ENCODE measurements at regions not wholly inside any gene's neighbourhood (a gene's known extent, or its start where the extent isn't known, plus 50 kb on each side); places are given as distances from the start of the nearest gene placed in this dataset.

DNA sequence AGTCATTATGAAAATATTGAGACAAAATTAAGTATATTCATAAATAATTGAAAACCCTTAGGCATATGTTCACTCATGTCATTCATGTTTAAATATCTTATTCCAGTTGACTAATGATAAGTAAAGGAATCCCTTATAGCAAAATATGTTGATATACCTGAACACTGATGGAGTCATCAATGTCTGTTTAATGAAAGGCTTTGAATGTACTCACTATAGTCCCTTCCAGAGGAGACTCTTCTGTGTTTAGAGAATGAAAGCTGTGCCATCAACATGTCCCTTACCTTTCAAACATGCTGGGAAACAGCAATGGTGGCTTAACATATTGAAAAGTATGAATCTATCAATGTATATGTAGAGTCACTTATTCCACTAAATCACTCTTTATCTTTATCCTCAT is 242.9 kb downstream of the KCNJ3 start:
- DNase-seq: no peak
- H3K9me3 ChIP-seq (ENCODE audit: control extremely low read depth in 1 of 5, control insufficient read depth in 4 of 5, insufficient read depth in 2 of 5, low read depth in 1 of 5, low read length in 4 of 5): no peaks in the 10 kb centered on the region
- no peak overlapping the region for H3K27ac ChIP-seq (ENCODE audit: insufficient read depth in 1 of 2, low read depth in 1 of 2, low read length in 2 of 2, poor library complexity in 1 of 2, severe bottlenecking in 2 of 2)
- ChIA-PET POLR2A (no interaction called here), CTCF (no interaction called here)
- H3K36me3 ChIP-seq (ENCODE audit: control insufficient read depth in 4 of 4, insufficient read depth in 4 of 4, low read length in 3 of 4): no peaks in the 10 kb centered on the region
- no peaks in the 10 kb centered on the region for H3K4me1 ChIP-seq (ENCODE audit: control extremely low read depth in 1 of 4, control insufficient read depth in 4 of 4, insufficient read depth in 4 of 4, low read length in 3 of 4)
- H3K4me3 ChIP-seq (ENCODE audit: control insufficient read depth in 1 of 7, extremely low read depth in 1 of 7, insufficient read depth in 4 of 7, low read depth in 2 of 7, low read length in 6 of 7): no peak overlapping the region
- no peaks in the 10 kb centered on the region for H3K27me3 ChIP-seq (replicated peaks in 2 of 5; ENCODE audit: control insufficient read depth in 4 of 5, insufficient read depth in 5 of 5, low read length in 4 of 5)

GRCh38 chr2:154934213-154934612 is 235.7 kb downstream of the KCNJ3 start:
- no CpG with 5 or more reads among the region's 1 CpG for WGBS (ENCODE audit: insufficient coverage)
- Histone ChIP-seq H3K4me1 (ENCODE audit: control extremely low read depth in 1 of 4, control insufficient read depth in 4 of 4, insufficient read depth in 4 of 4, low read length in 3 of 4) (no peaks in the 10 kb centered on the region), H3K27ac (ENCODE audit: insufficient read depth in 1 of 2, low read depth in 1 of 2, low read length in 2 of 2, poor library complexity in 1 of 2, severe bottlenecking in 2 of 2) (no peak overlapping the region), H3K4me3 (ENCODE audit: control insufficient read depth in 1 of 7, extremely low read depth in 1 of 7, insufficient read depth in 4 of 7, low read depth in 2 of 7, low read length in 6 of 7) (no peak overlapping the region), H3K9me3 (ENCODE audit: control extremely low read depth in 1 of 5, control insufficient read depth in 4 of 5, insufficient read depth in 2 of 5, low read depth in 1 of 5, low read length in 4 of 5) (peaks cover 0 to 28% (median 0%) of the 10 kb centered on the region in 5 experiments), H3K27me3 (replicated peaks in 2 of 5; ENCODE audit: control insufficient read depth in 4 of 5, insufficient read depth in 5 of 5, low read length in 4 of 5) (no peaks in the 10 kb centered on the region), H3K36me3 (ENCODE audit: control insufficient read depth in 4 of 4, insufficient read depth in 4 of 4, low read length in 3 of 4) (no peaks in the 10 kb centered on the region)
- POLR2A ChIA-PET: no interaction called here
- DNase-seq: peak in 1 of 3 donors; percentile 16
- CTCF ChIA-PET: no interaction called here

- 100% methylated on average over 3 of the region's 3 CpGs for WGBS (ENCODE audit: insufficient coverage)
- no peak for DNase-seq
- H3K9me3 ChIP-seq (ENCODE audit: control extremely low read depth in 1 of 5, control insufficient read depth in 4 of 5, insufficient read depth in 2 of 5, low read depth in 1 of 5, low read length in 4 of 5): no peaks in the 10 kb centered on the region
- H3K27ac ChIP-seq (ENCODE audit: insufficient read depth in 1 of 2, low read depth in 1 of 2, low read length in 2 of 2, poor library complexity in 1 of 2, severe bottlenecking in 2 of 2): no peak overlapping the region
- ChIA-PET CTCF (no interaction called here), POLR2A (no interaction called here)
- H3K36me3 ChIP-seq (ENCODE audit: control insufficient read depth in 4 of 4, insufficient read depth in 4 of 4, low read length in 3 of 4): no peaks in the 10 kb centered on the region
- H3K27me3 ChIP-seq (replicated peaks in 2 of 5; ENCODE audit: control insufficient read depth in 4 of 5, insufficient read depth in 5 of 5, low read length in 4 of 5): no peaks in the 10 kb centered on the region
- no peaks in the 10 kb centered on the region for H3K4me1 ChIP-seq (ENCODE audit: control extremely low read depth in 1 of 4, control insufficient read depth in 4 of 4, insufficient read depth in 4 of 4, low read length in 3 of 4)
- no peak overlapping the region for H3K4me3 ChIP-seq (ENCODE audit: control insufficient read depth in 1 of 7, extremely low read depth in 1 of 7, insufficient read depth in 4 of 7, low read depth in 2 of 7, low read length in 6 of 7)
Observed at GRCh38 chr2:154924531-154924930, 226.0 kb downstream of the KCNJ3 start.

- Histone ChIP-seq H3K9me3 (ENCODE audit: control extremely low read depth in 1 of 5, control insufficient read depth in 4 of 5, insufficient read depth in 2 of 5, low read depth in 1 of 5, low read length in 4 of 5) (no peaks in the 10 kb centered on the region), H3K4me1 (ENCODE audit: control extremely low read depth in 1 of 4, control insufficient read depth in 4 of 4, insufficient read depth in 4 of 4, low read length in 3 of 4) (peaks cover 23 to 29% (median 26%) of the 10 kb centered on the region in 4 experiments), H3K27me3 (replicated peaks in 2 of 5; ENCODE audit: control insufficient read depth in 4 of 5, insufficient read depth in 5 of 5, low read length in 4 of 5) (no peaks in the 10 kb centered on the region), H3K27ac (ENCODE audit: insufficient read depth in 1 of 2, low read depth in 1 of 2, low read length in 2 of 2, poor library complexity in 1 of 2, severe bottlenecking in 2 of 2) (peak overlapping the region in 1 of 2 experiments; percentile 6), H3K36me3 (ENCODE audit: control insufficient read depth in 4 of 4, insufficient read depth in 4 of 4, low read length in 3 of 4) (no peaks in the 10 kb centered on the region), H3K4me3 (ENCODE audit: control insufficient read depth in 1 of 7, extremely low read depth in 1 of 7, insufficient read depth in 4 of 7, low read depth in 2 of 7, low read length in 6 of 7) (peak overlapping the region in 2 of 7 experiments; percentile 28 to 34)
- ChIA-PET POLR2A (no interaction called here), CTCF (interaction anchor here (0.7 kb wide), 1 partner anchor 190 kb away, joined by 4 read pairs; no protein-coding TSS in a partner anchor)
- DNase-seq: peak; percentile 51 to 90 (median 87)
- WGBS (ENCODE audit: insufficient coverage): 0% methylated on average over 1 of the region's 3 CpGs
Observed at GRCh38 chr2:154914561-154914960, 216.1 kb downstream of the KCNJ3 start.

GRCh38 chr2:154912215-154912614 is 213.7 kb downstream of the KCNJ3 start:
- no peak overlapping the region for H3K27ac ChIP-seq (ENCODE audit: insufficient read depth in 1 of 2, low read depth in 1 of 2, low read length in 2 of 2, poor library complexity in 1 of 2, severe bottlenecking in 2 of 2)
- H3K4me3 ChIP-seq (ENCODE audit: control insufficient read depth in 1 of 7, extremely low read depth in 1 of 7, insufficient read depth in 4 of 7, low read depth in 2 of 7, low read length in 6 of 7): no peak overlapping the region
- no peaks in the 10 kb centered on the region for H3K27me3 ChIP-seq (replicated peaks in 2 of 5; ENCODE audit: control insufficient read depth in 4 of 5, insufficient read depth in 5 of 5, low read length in 4 of 5)
- 97% methylated on average over 5 of the region's 6 CpGs for WGBS (ENCODE audit: insufficient coverage)
- ChIA-PET CTCF (no interaction called here), POLR2A (no interaction called here)
- no peaks in the 10 kb centered on the region for H3K9me3 ChIP-seq (ENCODE audit: control extremely low read depth in 1 of 5, control insufficient read depth in 4 of 5, insufficient read depth in 2 of 5, low read depth in 1 of 5, low read length in 4 of 5)
- peaks cover 23 to 29% (median 26%) of the 10 kb centered on the region in 4 experiments for H3K4me1 ChIP-seq (ENCODE audit: control extremely low read depth in 1 of 4, control insufficient read depth in 4 of 4, insufficient read depth in 4 of 4, low read length in 3 of 4)
- no peak for DNase-seq
- no peaks in the 10 kb centered on the region for H3K36me3 ChIP-seq (ENCODE audit: control insufficient read depth in 4 of 4, insufficient read depth in 4 of 4, low read length in 3 of 4)

GRCh38 chr2:154911729-154912128 is 213.2 kb downstream of the KCNJ3 start:
- H3K36me3 ChIP-seq (ENCODE audit: control insufficient read depth in 4 of 4, insufficient read depth in 4 of 4, low read length in 3 of 4): no peaks in the 10 kb centered on the region
- no peak overlapping the region for H3K27ac ChIP-seq (ENCODE audit: insufficient read depth in 1 of 2, low read depth in 1 of 2, low read length in 2 of 2, poor library complexity in 1 of 2, severe bottlenecking in 2 of 2)
- POLR2A ChIA-PET: no interaction called here
- CTCF ChIA-PET: no interaction called here
- no peaks in the 10 kb centered on the region for H3K9me3 ChIP-seq (ENCODE audit: control extremely low read depth in 1 of 5, control insufficient read depth in 4 of 5, insufficient read depth in 2 of 5, low read depth in 1 of 5, low read length in 4 of 5)
- no peak for DNase-seq
- peaks cover 22 to 29% (median 26%) of the 10 kb centered on the region in 4 experiments for H3K4me1 ChIP-seq (ENCODE audit: control extremely low read depth in 1 of 4, control insufficient read depth in 4 of 4, insufficient read depth in 4 of 4, low read length in 3 of 4)
- H3K27me3 ChIP-seq (replicated peaks in 2 of 5; ENCODE audit: control insufficient read depth in 4 of 5, insufficient read depth in 5 of 5, low read length in 4 of 5): no peaks in the 10 kb centered on the region
- H3K4me3 ChIP-seq (ENCODE audit: control insufficient read depth in 1 of 7, extremely low read depth in 1 of 7, insufficient read depth in 4 of 7, low read depth in 2 of 7, low read length in 6 of 7): no peak overlapping the region

GRCh38 chr2:154910701-154911100 is 212.2 kb downstream of the KCNJ3 start:
- ChIA-PET POLR2A (no interaction called here), CTCF (no interaction called here)
- peaks cover 15 to 20% (median 18%) of the 10 kb centered on the region in 4 experiments for H3K4me1 ChIP-seq (ENCODE audit: control extremely low read depth in 1 of 4, control insufficient read depth in 4 of 4, insufficient read depth in 4 of 4, low read length in 3 of 4)
- no peaks in the 10 kb centered on the region for H3K9me3 ChIP-seq (ENCODE audit: control extremely low read depth in 1 of 5, control insufficient read depth in 4 of 5, insufficient read depth in 2 of 5, low read depth in 1 of 5, low read length in 4 of 5)
- no CpG with 5 or more reads among the region's 1 CpG for WGBS (ENCODE audit: insufficient coverage)
- no peaks in the 10 kb centered on the region for H3K36me3 ChIP-seq (ENCODE audit: control insufficient read depth in 4 of 4, insufficient read depth in 4 of 4, low read length in 3 of 4)
- H3K27ac ChIP-seq (ENCODE audit: insufficient read depth in 1 of 2, low read depth in 1 of 2, low read length in 2 of 2, poor library complexity in 1 of 2, severe bottlenecking in 2 of 2): no peak overlapping the region
- no peak for DNase-seq
- no peak overlapping the region for H3K4me3 ChIP-seq (ENCODE audit: control insufficient read depth in 1 of 7, extremely low read depth in 1 of 7, insufficient read depth in 4 of 7, low read depth in 2 of 7, low read length in 6 of 7)
- no peaks in the 10 kb centered on the region for H3K27me3 ChIP-seq (replicated peaks in 2 of 5; ENCODE audit: control insufficient read depth in 4 of 5, insufficient read depth in 5 of 5, low read length in 4 of 5)
